Dermis blood vessel endothelial cell (primary cell): ENCODE measurements at regions not wholly inside any gene's neighbourhood (a gene's known extent, or its start where the extent isn't known, plus 50 kb on each side); places are given as distances from the start of the nearest gene placed in this dataset.

Source experiments
- DNase-seq: peaks from one replicate; pipeline ENCODE4 v3.0.0; 2010

- no peak for DNase-seq
Observed at GRCh38 chr14:71290301-71290700, 383.0 kb downstream of the PCNX1 start.

- peak; percentile 89 for DNase-seq
Observed at GRCh38 chr14:71290960-71291466, 383.8 kb downstream of the PCNX1 start.

GRCh38 chr14:71296184-71296583 is 388.9 kb downstream of the PCNX1 start:
- DNase-seq, result no peak

- DNase-seq, result no peak
Observed at GRCh38 chr14:71300566-71301330, 393.5 kb downstream of the PCNX1 start.

GRCh38 chr14:71301611-71302010 is 394.4 kb downstream of the PCNX1 start:
- DNase-seq, result no peak

GRCh38 chr14:71304690-71305089 is 397.4 kb downstream of the PCNX1 start:
- no peak for DNase-seq

GRCh38 chr14:71308671-71309070 is 401.4 kb downstream of the PCNX1 start:
- no peak for DNase-seq

GRCh38 chr14:71309756-71310155 is 402.5 kb downstream of the PCNX1 start:
- DNase-seq, result peak; percentile 10

GRCh38 chr14:71311061-71311460 is 403.8 kb downstream of the PCNX1 start:
- DNase-seq, result no peak

GRCh38 chr14:71314717-71315116 is 407.5 kb downstream of the PCNX1 start:
- no peak for DNase-seq

GRCh38 chr14:71317385-71318096 is 410.3 kb downstream of the PCNX1 start:
- no peak for DNase-seq

- no peak for DNase-seq
Observed at GRCh38 chr14:71318097-71318459, 410.8 kb downstream of the PCNX1 start.

GRCh38 chr14:71319666-71320065 is 412.4 kb downstream of the PCNX1 start:
- DNase-seq, result peak; percentile 23

GRCh38 chr14:71320107-71320733 is 413.0 kb downstream of the PCNX1 start, which contains the start of gene SIPA1L1:
SIPA1L1 (plus strand) TSS chr14:71320476.
- DNase-seq, result peak; percentile 99

- peak; percentile 69 for DNase-seq
Observed at GRCh38 chr14:71320734-71321573, 413.7 kb downstream of the PCNX1 start.

GRCh38 chr14:71321574-71322315 is 414.5 kb downstream of the PCNX1 start:
- peak; percentile 68 for DNase-seq

- DNase-seq, result peak; percentile 60
Observed at GRCh38 chr14:71322655-71323250, 415.5 kb downstream of the PCNX1 start.

- no peak for DNase-seq
Observed at GRCh38 chr14:71324767-71325272, 417.6 kb downstream of the PCNX1 start.

- no peak for DNase-seq
Observed at GRCh38 chr14:71327691-71328090, 420.4 kb downstream of the PCNX1 start.

- DNase-seq, result no peak
Observed at GRCh38 chr14:71328183-71328582, 420.9 kb downstream of the PCNX1 start.

GRCh38 chr14:71328954-71329353 is 421.7 kb downstream of the PCNX1 start:
- DNase-seq, result no peak
